ENCODE measurements at regions not wholly inside any gene's neighbourhood (a gene's known extent, or its start where the extent isn't known, plus 50 kb on each side); places are given as distances from the start of the nearest gene placed in this dataset.

DNA sequence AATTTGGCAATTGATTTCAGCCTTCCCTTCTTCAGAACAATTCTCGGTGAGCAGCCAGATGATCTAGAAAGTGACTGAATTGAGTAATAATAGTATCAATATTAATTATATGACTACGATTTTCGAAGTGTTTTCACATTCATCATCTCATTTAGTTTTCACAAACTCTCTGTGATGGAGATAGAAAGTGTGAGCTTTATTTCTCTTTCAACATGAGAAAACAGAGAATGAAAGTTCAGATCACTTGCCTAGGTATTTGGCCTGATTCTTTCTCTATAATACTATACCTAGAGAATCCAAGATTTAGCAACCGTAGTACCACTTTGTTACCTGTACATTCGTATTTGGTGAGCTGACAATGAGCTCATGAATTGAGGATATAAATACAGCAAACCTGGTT lies 739.2 kb upstream of the NR2F2 start:
- ATAC-seq (no peak), DNase-seq (no peak)
- TF ChIP-seq, protein P1, sequence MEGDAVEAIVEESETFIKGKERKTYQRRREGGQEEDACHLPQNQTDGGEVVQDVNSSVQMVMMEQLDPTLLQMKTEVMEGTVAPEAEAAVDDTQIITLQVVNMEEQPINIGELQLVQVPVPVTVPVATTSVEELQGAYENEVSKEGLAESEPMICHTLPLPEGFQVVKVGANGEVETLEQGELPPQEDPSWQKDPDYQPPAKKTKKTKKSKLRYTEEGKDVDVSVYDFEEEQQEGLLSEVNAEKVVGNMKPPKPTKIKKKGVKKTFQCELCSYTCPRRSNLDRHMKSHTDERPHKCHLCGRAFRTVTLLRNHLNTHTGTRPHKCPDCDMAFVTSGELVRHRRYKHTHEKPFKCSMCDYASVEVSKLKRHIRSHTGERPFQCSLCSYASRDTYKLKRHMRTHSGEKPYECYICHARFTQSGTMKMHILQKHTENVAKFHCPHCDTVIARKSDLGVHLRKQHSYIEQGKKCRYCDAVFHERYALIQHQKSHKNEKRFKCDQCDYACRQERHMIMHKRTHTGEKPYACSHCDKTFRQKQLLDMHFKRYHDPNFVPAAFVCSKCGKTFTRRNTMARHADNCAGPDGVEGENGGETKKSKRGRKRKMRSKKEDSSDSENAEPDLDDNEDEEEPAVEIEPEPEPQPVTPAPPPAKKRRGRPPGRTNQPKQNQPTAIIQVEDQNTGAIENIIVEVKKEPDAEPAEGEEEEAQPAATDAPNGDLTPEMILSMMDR (IDR thresholded peaks at IDR 0.05) = no peak
- H3K9me3 Mint-ChIP-seq = no peaks in the 10 kb centered on the region
- H3K27ac Mint-ChIP-seq = no peak overlapping the region
- no peaks in the 10 kb centered on the region for H3K4me1 Mint-ChIP-seq (ENCODE audit: low read depth)
- no peak overlapping the region for H3K4me3 Mint-ChIP-seq
- CTCF ChIA-PET = no interaction called here
- peaks cover 9% of the 10 kb centered on the region for H3K27me3 Mint-ChIP-seq
- POLR2A ChIA-PET = interaction anchor here (0.6 kb wide), 1 partner anchor 317 kb away, joined by 3 read pairs; no protein-coding TSS in a partner anchor
- H3K36me3 Mint-ChIP-seq (ENCODE audit: low read depth) = no peaks in the 10 kb centered on the region
- intact Hi-C loops (cut with micrococcal nuclease) = no loop called here

DNA sequence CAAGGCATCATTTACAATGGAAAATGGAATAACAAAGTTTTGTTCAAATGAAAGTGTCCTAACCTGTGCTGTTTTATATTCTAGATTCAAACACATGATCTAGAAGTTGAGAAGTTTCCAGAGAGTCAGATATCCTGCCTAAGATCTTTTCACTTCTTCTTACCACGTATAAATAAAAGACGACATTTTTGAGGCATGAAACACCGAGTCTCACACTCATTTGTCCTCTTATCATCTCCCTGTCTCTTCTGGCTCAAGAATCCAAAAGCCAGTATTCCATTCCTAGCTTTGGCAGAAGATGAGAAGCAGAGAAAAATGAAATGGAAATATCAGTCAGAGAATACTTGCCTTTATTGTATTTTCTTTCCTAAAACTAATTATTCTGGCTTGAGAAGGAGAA lies 738.6 kb upstream of the NR2F2 start:
- ChIA-PET CTCF (no interaction called here), POLR2A (no interaction called here)
- peaks cover 9% of the 10 kb centered on the region for H3K27me3 Mint-ChIP-seq
- intact Hi-C loops (cut with micrococcal nuclease) = no loop called here
- H3K9me3 Mint-ChIP-seq = no peaks in the 10 kb centered on the region
- DNase-seq (no peak), ATAC-seq (no peak)
- no peak overlapping the region for H3K4me3 Mint-ChIP-seq
- H3K36me3 Mint-ChIP-seq (ENCODE audit: low read depth) = no peaks in the 10 kb centered on the region
- H3K27ac Mint-ChIP-seq = no peak overlapping the region
- TF ChIP-seq, protein P1 (IDR thresholded peaks at IDR 0.05) = no peak
- H3K4me1 Mint-ChIP-seq (ENCODE audit: low read depth) = no peaks in the 10 kb centered on the region

DNA sequence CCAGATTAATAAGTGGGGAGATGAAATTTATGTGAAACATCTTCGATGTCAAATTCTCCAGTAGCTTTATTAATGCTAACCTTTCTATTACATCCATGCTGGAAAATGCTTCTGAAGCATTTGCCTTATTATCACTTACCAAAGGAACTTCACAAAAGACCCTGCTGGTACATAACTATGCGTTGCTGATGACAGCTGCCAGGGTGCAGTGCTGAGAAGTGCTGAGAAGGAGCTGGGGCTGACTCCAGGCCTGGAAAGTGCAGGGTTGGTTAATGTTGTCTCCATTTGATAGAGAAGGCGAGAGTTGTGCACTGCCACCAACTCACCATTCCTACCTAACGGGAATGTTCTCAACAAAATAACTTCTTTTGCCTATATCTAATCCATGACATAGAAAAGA lies 736.0 kb upstream of the NR2F2 start:
- Mint-ChIP-seq H3K36me3 (ENCODE audit: low read depth) (no peaks in the 10 kb centered on the region), H3K4me3 (no peak overlapping the region), H3K9me3 (no peaks in the 10 kb centered on the region), H3K27me3 (peaks cover 8% of the 10 kb centered on the region), H3K4me1 (ENCODE audit: low read depth) (no peaks in the 10 kb centered on the region), H3K27ac (no peak overlapping the region)
- intact Hi-C loops (cut with micrococcal nuclease) = no loop called here
- ATAC-seq (no peak), DNase-seq (no peak)
- POLR2A ChIA-PET = no interaction called here
- TF ChIP-seq, protein P1 (IDR thresholded peaks at IDR 0.05) = no peak
- CTCF ChIA-PET = no interaction called here

DNA sequence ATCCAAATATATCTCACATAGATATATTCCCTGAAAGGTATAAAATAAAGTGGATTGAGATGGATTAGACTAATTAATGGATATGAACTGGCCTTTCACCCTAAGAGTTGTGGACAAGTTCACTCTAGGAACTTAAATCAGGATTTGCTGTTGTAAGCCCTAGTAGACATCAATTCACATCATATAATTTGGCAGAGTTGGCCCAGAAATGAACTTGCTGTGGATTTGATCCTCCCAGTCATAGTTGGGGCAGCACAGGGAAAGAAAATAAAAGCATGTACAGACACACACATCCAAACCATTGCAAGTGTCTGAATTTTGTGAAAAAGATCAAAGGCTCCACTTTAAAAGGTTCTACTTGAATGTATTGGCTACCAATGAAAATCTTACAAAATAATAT lies 734.7 kb upstream of the NR2F2 start:
- ATAC-seq (no peak), DNase-seq (no peak)
- POLR2A ChIA-PET = interaction anchor here (0.5 kb wide), 1 partner anchor 125 kb away, joined by 3 read pairs; no protein-coding TSS in a partner anchor
- TF ChIP-seq, protein P1 (IDR thresholded peaks at IDR 0.05) = no peak
- Mint-ChIP-seq H3K36me3 (ENCODE audit: low read depth) (no peaks in the 10 kb centered on the region), H3K9me3 (no peaks in the 10 kb centered on the region), H3K27me3 (peaks cover 7% of the 10 kb centered on the region), H3K4me3 (no peak overlapping the region), H3K27ac (no peak overlapping the region), H3K4me1 (ENCODE audit: low read depth) (no peaks in the 10 kb centered on the region)
- intact Hi-C loops (cut with micrococcal nuclease) = no loop called here
- CTCF ChIA-PET = no interaction called here

DNA sequence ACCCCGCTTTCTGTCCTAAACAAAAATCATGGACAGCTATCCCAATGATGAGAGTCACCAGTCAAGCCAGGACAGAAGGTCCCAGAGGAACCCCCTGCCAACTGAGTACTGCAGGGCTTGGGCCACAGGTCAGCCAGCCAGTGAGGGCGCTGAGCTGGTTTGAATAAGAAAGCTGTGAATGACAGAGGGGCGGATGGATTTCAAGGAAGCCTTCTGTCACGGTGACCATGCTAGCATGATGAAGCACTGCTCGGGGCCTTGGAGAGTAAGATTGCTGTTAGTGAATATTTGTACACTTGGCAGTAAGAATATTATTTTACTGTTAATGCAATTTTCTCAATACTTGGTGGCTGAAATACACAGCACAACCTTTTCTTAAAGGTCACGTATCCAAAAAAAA lies 734.0 kb upstream of the NR2F2 start:
- H3K27ac Mint-ChIP-seq = no peak overlapping the region
- ATAC-seq (no peak), DNase-seq (no peak)
- H3K4me3 Mint-ChIP-seq = no peak overlapping the region
- TF ChIP-seq, protein P1 (IDR thresholded peaks at IDR 0.05) = no peak
- peaks cover 5% of the 10 kb centered on the region for H3K27me3 Mint-ChIP-seq
- H3K4me1 Mint-ChIP-seq (ENCODE audit: low read depth) = no peaks in the 10 kb centered on the region
- intact Hi-C loops (cut with micrococcal nuclease) = no loop called here
- POLR2A ChIA-PET = interaction anchor here (0.5 kb wide), 1 partner anchor 125 kb away, joined by 3 read pairs; no protein-coding TSS in a partner anchor
- H3K36me3 Mint-ChIP-seq (ENCODE audit: low read depth) = no peaks in the 10 kb centered on the region
- CTCF ChIA-PET = no interaction called here
- no peaks in the 10 kb centered on the region for H3K9me3 Mint-ChIP-seq

All from activated CD8-positive, alpha-beta T cell treated with anti-CD3 and anti-CD28 coated beads for 36 hours (primary cell).